CD4-positive, alpha-beta T cell treated with Interferon alpha-2 for 1 hour (primary cell): ENCODE measurements at regions not wholly inside any gene's neighbourhood (a gene's known extent, or its start where the extent isn't known, plus 50 kb on each side); places are given as distances from the start of the nearest gene placed in this dataset.

Source experiments
- DNase-seq, 2 donors: peaks; one replicate each; pipeline ENCODE4 v3.0.0-alpha.2; 2020 to 2022

DNA sequence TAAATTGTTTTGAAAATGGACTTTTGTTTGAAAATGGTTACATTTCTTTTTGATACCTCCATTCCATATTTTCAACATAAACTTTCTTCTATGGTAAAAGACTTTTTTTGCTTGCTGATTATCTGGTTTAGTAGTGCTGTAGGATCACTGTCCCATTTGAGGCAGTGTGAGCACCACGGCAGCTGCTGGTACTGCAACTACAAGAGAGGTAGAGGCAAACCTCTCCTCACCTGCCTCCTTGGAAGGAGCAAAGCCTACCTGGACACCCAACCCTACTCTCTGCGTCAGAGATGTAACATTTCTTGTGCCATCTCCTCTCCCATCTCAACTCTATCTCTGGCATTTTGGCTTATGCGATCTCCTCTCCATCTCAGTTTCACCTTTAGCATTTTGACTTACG is 460.1 kb downstream of the SHQ1 start:
- no peak for DNase-seq

DNA sequence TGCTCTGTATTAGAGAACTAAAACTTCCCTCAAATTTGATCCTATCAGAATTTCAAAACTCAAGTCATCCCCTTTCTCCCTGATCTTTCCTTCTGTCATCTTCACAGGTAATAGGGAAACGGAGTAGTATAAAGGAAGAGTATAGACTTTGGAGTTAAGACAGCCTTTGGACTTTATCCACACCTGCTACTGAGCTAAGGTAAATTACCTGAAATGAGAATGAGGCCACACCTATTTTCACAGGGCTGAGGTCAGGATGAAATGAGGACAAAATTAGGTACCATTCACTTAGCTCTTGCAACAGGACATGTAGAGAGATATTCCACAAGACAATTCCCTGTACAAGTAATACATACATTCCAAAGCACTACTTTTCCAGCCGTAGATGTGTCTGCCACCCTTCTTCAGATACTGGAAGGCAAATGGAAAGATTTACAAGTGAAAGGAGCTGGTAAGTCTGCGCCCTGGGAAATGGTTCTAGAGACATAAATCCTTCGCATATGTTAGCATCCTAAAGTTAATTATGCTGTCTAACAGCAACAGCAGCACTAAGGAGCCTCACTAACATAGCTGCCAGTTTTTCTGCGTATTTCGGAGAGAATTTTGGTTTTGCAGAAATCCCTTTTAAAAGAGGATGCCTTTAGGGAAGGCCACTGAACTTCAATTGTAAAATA is 461.8 kb downstream of the SHQ1 start:
- DNase-seq = no peak

DNA sequence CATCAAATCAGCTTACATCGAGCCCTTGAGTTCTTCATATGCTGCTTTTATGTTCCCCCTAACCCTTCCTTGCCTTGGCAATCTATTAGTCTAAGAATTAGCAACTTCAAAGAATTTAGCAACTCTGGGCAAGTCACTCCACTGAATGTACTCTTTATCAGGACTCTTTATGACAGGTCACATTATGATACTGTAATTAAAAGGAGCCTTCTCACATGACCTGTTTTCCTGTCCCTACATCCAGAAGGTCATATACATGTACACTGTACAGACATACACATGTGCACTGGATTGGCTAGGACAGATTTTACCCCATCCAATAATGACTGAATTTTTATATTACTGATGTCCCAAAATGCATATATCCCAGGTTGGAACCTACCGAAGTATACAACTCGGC is 463.1 kb downstream of the SHQ1 start:
- DNase-seq = no peak

GRCh38 chr3:72384602-72385001 is 463.6 kb downstream of the SHQ1 start:
- no peak for DNase-seq

DNA sequence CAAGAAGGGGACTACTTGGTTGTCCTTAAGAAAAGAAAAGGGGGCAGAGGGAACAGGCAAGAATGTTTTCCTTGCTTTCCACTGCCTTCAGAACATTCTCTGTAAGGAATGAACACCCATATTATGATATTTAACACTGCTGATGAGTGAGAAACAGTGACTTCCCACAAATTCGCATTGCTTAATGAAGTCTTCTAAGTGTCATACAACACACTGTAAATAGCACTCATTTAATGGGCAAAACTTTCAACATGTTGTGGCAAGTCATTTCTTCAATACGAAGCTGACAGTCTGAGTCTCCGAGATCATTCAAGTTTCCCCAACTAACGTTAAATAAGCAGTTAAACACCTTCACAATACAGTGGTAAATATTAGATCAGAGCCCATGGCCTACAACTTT is 464.4 kb downstream of the SHQ1 start:
- no peak for DNase-seq

GRCh38 chr3:72383230-72383629 is 465.0 kb downstream of the SHQ1 start:
- DNase-seq = no peak

- no peak for DNase-seq
Measured at GRCh38 chr3:72382460-72382859, 465.8 kb downstream of the SHQ1 start.

DNA sequence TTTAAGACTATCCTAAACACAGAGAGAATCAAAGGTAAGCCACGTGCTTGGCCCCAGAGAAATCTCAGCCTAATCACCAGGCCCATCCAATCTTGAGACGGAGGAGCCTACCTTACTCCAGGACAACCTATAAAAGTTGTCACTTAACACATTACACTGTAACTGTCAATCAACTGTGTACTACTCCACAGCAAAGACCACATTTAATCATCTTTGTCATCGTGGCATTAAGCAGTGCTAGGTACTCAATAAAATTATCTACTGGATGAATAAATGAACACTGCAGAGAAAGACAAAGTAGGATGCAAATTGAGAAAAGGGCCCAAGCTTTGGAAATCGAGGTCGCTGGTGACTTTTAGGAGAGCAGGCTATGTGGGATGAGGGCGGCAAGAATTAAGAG is 466.7 kb downstream of the SHQ1 start:
- no peak for DNase-seq

DNA sequence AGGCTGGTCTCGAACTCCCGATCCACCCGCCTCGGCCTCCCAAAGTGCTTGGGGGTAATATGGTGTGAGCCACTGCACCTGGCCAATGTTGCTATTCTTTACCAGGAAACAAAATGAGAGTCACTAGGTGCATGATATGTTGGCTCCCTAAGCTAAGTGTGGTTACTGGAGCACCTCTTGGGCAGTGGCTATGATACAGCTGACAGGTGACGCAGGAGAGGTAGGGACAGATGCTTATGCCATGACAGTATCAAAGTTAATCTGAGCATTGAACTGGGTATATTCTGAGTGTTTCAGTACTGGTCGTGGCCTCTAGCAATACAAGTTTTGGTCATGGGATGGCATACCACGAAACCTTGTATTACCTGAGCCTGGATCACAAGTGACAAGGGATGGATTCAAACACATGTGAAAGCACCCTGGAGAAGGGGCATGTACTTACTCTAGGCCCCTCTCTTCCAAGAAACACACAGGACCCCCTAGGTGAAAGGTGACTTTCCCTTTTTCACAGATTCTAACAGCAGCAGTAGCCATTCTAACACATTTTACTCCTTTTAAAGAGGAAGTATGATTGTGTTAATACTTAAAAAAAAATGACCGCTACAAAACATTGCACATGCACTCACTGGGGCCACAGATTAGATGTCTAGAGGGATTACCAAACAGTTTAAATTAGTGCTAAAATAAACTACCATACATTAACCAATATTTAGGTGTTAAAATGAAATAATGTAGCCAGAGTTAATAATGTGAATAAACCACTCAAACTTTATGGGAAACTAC is 467.3 kb downstream of the SHQ1 start:
- no peak for DNase-seq

GRCh38 chr3:72380193-72380592 is 468.1 kb downstream of the SHQ1 start:
- no peak for DNase-seq

- DNase-seq = no peak
Measured at GRCh38 chr3:72379500-72380187, 468.6 kb downstream of the SHQ1 start.

DNA sequence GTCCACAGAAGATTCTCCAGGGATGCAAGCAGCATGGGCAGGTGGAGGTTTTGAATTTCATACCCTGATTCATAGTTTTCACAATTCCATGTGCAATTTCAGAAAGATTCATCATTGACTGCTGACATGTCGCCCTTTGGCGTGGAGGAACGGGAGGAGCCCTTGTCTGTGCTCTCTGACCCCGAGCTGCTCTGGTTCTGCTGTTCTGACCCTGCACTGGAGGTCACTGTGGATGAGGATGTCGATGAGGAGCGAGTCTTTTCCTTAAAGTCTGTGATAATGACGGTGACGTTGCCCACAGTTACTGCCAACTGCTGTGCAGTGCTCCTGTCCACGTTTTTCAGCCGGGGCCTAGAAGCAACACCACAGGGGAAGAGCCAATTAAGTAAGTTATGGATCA is 470.0 kb downstream of the SHQ1 start:
- DNase-seq = no peak

DNA sequence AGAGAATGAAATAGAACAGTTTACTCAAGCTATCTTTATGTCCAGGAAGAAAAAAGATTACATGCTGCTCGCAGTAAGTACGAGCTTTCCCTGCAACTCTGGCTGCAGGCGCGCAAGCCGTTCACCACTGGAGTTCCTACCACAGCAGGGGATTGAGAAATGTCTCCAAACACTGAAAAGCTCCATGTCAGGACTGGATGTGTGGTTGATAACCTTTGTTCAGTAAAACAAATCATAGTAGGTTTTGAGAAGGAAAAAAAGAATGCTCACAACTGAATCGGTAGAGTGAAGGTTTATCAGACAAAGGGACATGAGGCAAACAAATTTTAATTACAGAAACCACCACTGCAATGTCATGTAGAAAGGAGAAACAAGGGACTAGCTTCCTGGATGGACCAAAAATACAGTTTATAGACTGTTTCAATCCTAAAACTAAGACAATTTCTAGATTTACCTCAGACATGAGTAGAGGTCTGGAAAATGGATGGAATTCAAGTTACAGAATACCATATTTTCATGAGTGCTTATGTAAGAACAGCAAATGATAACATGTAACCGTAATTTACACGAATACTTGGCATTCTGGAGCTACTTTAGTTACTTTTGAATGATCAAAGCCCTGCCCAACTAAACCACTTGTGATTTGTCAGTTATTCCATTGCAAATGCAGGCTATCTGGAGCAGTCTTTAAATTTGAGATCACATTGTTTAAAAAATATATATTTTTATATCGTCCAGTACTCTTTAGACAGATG is 471.1 kb downstream of the SHQ1 start:
- no peak for DNase-seq

GRCh38 chr3:72375237-72376076 is 472.8 kb downstream of the SHQ1 start:
- DNase-seq = peak in 1 of 2 donors; percentile 11

DNA sequence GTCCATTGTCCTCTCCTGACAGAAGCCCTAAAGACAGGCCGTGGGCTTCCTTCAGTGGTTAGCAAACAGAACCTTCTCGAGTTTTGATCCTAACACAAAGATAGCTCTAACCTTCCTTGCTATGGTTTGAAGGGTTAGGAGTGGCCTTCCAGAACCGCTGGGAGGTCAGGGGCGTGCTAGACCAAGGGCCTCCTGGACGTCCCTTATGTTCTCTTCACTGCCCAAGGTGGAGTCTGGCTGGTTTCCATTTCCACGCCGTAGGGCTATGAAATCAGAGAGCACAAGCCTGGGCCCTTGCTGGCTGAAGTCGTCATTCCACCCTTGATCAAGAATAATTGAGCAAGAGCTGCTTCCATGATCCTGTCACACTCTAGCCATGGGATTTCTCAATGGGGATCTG is 475.1 kb downstream of the SHQ1 start:
- no peak for DNase-seq

GRCh38 chr3:72372161-72372560 is 476.1 kb downstream of the SHQ1 start:
- DNase-seq = no peak

- DNase-seq = no peak
Measured at GRCh38 chr3:72371431-72371830, 476.8 kb downstream of the SHQ1 start.

DNA sequence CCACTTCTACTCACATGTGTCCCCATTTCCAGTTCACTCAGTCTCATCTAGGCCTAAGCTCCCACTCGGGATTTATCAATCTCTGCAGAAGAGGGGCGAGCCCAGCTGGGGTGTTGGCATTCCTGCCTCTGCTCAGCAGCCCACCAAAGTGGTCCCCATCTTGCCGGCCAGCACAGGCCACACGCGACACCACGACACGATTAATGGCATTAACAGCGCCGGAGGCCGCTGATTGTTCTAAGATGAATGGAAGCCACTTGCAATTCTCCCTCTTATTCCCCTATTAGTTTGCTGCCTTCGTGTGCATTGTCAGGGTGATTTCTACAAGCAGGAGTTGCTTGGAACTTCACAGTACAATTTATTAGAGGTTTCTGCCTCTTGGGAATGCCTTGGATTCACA is 477.3 kb downstream of the SHQ1 start:
- no peak for DNase-seq

DNA sequence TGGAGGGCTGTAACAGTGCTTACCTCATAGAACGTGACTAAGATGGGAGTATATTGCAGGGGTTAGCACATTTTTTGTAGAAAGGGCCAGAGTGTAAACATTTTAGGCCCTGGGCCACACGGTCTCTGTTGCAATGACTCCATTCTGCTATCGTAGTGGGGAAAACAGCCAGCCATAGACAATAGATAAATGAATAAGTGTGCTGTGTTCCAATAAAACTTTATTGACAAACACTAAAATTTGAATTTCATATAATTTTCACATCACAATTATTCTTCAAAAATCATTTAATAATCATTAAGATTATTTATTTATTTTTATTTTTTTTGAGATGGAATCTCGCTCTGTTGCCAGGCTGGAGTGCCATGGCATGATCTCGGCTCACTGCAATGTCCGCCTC is 478.6 kb downstream of the SHQ1 start:
- DNase-seq = no peak

DNA sequence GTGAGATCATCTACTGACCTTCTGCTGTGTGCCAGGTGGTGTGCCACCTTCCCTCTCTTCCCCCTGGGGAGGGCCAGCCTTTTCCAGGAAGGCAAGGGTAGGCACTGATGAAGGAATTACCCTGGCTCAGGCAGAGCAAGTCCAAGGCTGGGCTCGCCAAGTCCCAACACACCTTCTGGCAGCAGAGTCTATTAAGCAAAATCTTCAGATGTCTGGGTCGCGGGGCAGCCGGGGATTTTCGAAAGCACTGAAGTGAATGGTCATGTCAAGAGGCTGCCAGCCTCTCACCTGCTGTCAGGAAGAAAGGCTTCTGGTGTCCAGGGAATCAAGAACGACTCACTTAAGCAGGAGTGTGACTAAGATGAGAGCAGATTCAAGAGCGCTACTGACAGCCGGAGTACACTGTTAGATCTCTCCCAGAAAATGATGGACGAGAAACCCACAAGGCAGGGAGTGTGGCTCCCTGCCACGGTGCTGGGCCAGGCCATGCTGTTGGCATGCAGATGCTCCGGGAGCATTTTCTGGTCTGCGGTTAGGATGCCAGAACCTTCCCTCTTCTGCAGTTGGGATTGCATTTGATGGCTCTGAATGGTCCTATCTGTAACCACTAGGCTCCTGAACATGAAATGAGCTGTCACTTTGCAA is 479.8 kb downstream of the SHQ1 start:
- DNase-seq = no peak

- no peak for DNase-seq
Measured at GRCh38 chr3:72361990-72362389, 486.3 kb downstream of the SHQ1 start.

GRCh38 chr3:72359743-72360142 is 488.5 kb downstream of the SHQ1 start:
- DNase-seq = no peak
